PFSK-1 (cell line): ENCODE measurements at regions not wholly inside any gene's neighbourhood (a gene's known extent, or its start where the extent isn't known, plus 50 kb on each side); places are given as distances from the start of the nearest gene placed in this dataset.

ENCODE experiments used
- FOXP2 ChIP-seq: optimal IDR thresholded peaks from 2 replicates; pipeline ENCODE3; 2011; ENCODE audit warnings: borderline replicate concordance, control low read depth, inconsistent platforms; ENCODE audit not compliant: insufficient read depth; ENCODE audit errors: extremely low read length, extremely low read depth
- POLR2AphosphoS5 ChIP-seq: IDR thresholded peaks from 2 replicates; pipeline ENCODE4 v1.6.1; 2012; ENCODE audit warnings: low read depth, mild to moderate bottlenecking, control low read depth, low read length, moderate library complexity
- REST ChIP-seq, 2 experiments: IDR thresholded peaks; 2 replicates each; pipeline versions ENCODE4 v1.6.1 to v1.8.0; 2011 to 2012; ENCODE audit warnings: low read depth in 2 of 2, low read length in 2 of 2, control low read depth in 1 of 2, inconsistent platforms in 1 of 2, mild to moderate bottlenecking in 1 of 2, moderate library complexity in 1 of 2; ENCODE audit not compliant: insufficient read depth in 1 of 2
- SIN3A ChIP-seq: IDR thresholded peaks from 2 replicates; pipeline ENCODE4 v1.6.1; 2012; ENCODE audit warnings: mild to moderate bottlenecking, low read length, moderate library complexity, borderline replicate concordance; ENCODE audit not compliant: insufficient read depth
- TAF1 ChIP-seq: IDR thresholded peaks from 2 replicates; pipeline ENCODE4 v1.6.1; 2012; ENCODE audit warnings: low read length, control low read depth, borderline replicate concordance; ENCODE audit not compliant: insufficient read depth

GRCh38 chr5:21694567-21694966 is 1158.6 kb downstream of the CDH12 start:
- TF ChIP-seq POLR2AphosphoS5, result no peak
- no peak for TF ChIP-seq FOXP2
- TF ChIP-seq REST (IDR thresholded peaks at IDR 0.05; ENCODE audit: insufficient read depth in 1 of 2, low read depth in 2 of 2, low read length in 2 of 2), result no peak
- TF ChIP-seq SIN3A, result no peak
- no peak for TF ChIP-seq TAF1

- no peak for TF ChIP-seq POLR2AphosphoS5
- TF ChIP-seq TAF1, result no peak
- TF ChIP-seq REST (IDR thresholded peaks at IDR 0.05; ENCODE audit: insufficient read depth in 1 of 2, low read depth in 2 of 2, low read length in 2 of 2), result no peak
- no peak for TF ChIP-seq SIN3A
- no peak for TF ChIP-seq FOXP2
These were observed 1159.6 kb downstream of the CDH12 start for GRCh38 chr5:21693591-21693990.

- TF ChIP-seq FOXP2 (no peak), POLR2AphosphoS5 (no peak), TAF1 (no peak), SIN3A (no peak), REST (IDR thresholded peaks at IDR 0.05; ENCODE audit: insufficient read depth in 1 of 2, low read depth in 2 of 2, low read length in 2 of 2) (no peak)
These were observed 1163.6 kb downstream of the CDH12 start for GRCh38 chr5:21689587-21689986.

GRCh38 chr5:21688655-21689054 is 1164.5 kb downstream of the CDH12 start:
- TF ChIP-seq TAF1 (no peak), REST (IDR thresholded peaks at IDR 0.05; ENCODE audit: insufficient read depth in 1 of 2, low read depth in 2 of 2, low read length in 2 of 2) (no peak), FOXP2 (no peak), SIN3A (no peak), POLR2AphosphoS5 (no peak)

- TF ChIP-seq REST (IDR thresholded peaks at IDR 0.05; ENCODE audit: insufficient read depth in 1 of 2, low read depth in 2 of 2, low read length in 2 of 2), result no peak
- no peak for TF ChIP-seq FOXP2
- no peak for TF ChIP-seq SIN3A
- no peak for TF ChIP-seq TAF1
- no peak for TF ChIP-seq POLR2AphosphoS5
These were observed 1165.5 kb downstream of the CDH12 start for GRCh38 chr5:21687621-21688020.
